RWPE1 (cell line): ENCODE measurements at regions not wholly inside any gene's neighbourhood (a gene's known extent, or its start where the extent isn't known, plus 50 kb on each side); places are given as distances from the start of the nearest gene placed in this dataset.

Experiments used
- CTCF ChIA-PET: fragments of 350-600 bp; sonication (Branson Sonifier 250); formaldehyde crosslinking; extraction: SDS; loops from one replicate; lab custom pipeline; 2021; lab: Yijun Ruan, JAX
- POLR2A ChIA-PET: fragments of 400-600 bp; formaldehyde crosslinking; extraction: SDS; loops from one replicate; lab custom pipeline; 2020; ENCODE audit warnings: antibody characterized with exemption; ENCODE audit not compliant: low non-redundant PET; lab: Yijun Ruan, JAX
- DNase-seq: peaks from one replicate; pipeline ENCODE4 v3.0.0; 2012; ENCODE audit warnings: low spot score
- H3K27ac ChIP-seq: fragments of 450-650 bp; 2 replicates; pipeline ENCODE4 v1.5.1; 2017
- CTCF ChIP-seq: fragments of 450-650 bp; conservative IDR thresholded peaks from 2 replicates; pipeline ENCODE4 v1.5.1; 2017; ENCODE audit warnings: low read depth, mild to moderate bottlenecking

DNA sequence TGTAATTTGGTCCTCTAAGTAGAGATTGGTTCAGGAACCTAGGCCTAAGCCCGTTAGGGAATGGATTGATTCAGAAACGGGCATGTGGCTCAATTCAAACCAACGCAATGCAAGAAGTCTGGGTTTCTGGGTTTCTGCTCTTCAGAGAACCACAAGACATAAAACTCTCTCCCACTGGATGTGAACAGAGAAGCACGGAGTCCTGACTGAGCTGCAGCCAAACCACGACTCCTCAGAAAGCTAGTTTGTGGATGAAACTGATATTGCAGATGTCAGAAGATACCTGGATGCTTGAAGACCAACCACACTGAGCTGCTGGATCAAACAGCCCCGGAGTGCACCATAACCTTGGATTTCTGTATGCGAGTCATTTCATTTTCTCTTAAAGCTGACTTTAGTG is 50.0 kb downstream of the SOD2 start:
- ChIA-PET POLR2A (no interaction called here), CTCF (no interaction called here)
- no peak for DNase-seq
- no peak overlapping the region for H3K27ac ChIP-seq
- no peak for TF ChIP-seq CTCF

GRCh38 chr6:159642481-159642880 is 50.6 kb downstream of the SOD2 start:
- no peak for TF ChIP-seq CTCF
- H3K27ac ChIP-seq: no peak overlapping the region
- ChIA-PET CTCF (no interaction called here), POLR2A (interaction anchor here (0.6 kb wide), 1 partner anchor 166 kb away, joined by 3 read pairs; no protein-coding TSS in a partner anchor)
- no peak for DNase-seq

DNA sequence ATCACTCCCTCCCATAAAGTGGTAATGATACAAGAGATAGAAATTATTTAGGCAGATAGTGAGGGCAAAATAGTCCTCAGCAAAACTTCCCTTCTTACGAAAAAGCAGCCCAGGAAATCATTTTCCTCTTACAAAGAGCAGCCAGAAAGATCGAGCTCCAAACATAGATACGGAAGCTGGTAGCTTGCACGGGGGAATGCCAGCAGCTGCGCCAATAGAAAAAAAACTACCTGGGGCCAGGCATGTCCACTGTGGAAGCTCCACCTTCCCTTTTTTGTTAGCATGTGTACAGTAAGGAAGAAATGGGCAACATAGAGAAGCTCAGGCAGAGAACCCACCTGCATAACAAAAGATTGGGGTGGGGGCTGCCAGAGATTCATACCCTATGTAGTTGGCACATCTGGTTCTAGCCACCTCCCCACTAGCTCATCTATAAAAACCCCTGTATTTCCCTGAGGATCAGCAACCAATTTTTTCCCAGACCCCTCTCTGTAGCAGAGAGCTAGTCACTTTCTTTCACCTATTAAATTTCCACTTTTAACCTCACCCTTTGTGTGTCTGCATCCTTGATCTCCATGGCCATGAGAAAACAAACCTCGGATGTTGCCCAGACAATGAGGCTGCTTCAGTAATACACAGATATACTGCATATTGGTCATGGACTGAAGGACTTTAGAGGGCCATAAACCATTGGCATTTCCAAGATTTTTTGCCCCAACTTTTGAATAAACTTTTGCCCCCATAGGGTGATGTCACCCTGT is 52.1 kb downstream of the SOD2 start:
- CTCF ChIA-PET: interaction anchor here (0.6 kb wide), 1 partner anchor 510 kb away, joined by 3 read pairs; no protein-coding TSS in a partner anchor
- H3K27ac ChIP-seq: no peak overlapping the region
- POLR2A ChIA-PET: no interaction called here
- no peak for TF ChIP-seq CTCF
- DNase-seq: no peak

DNA sequence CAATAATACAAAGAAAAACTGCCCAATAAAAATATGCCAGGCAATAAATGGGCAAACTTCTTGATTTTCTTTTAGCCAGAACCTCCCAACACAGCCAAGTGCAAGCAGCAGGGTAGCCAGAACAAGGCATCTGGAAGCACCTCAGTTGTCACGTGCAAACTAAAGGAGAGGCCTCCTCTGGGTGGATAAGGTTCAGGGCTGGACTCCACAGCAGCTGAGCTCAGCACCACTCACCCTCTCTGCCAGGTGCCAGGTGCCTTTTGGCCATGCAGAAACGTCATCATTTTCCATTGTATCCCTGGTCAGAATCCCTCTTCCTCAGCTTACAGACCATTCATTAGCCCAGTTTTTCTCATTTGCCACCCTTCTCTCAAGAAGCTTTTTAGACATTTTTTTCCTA is 52.7 kb downstream of the SOD2 start:
- DNase-seq: no peak
- TF ChIP-seq CTCF: no peak
- ChIA-PET POLR2A (no interaction called here), CTCF (no interaction called here)
- H3K27ac ChIP-seq: no peak overlapping the region

DNA sequence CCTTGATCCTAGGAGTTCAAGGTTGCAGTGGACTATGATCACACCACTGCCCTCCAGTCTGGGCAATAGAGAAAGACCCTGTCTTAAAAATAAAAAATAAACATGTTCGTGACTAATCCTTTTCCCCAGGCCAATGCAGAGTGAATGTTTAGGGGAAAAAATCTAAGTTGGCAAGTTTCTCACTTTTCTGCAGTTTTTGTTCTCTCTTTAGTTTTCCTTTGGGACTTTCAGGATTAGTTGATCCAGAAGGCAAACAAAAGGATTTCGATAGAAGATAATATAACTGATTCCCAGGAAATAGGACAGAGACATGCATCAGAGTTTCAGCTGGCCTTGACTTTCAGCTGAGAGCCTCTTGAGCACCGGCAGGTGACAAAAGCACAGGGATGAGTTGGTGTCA is 53.3 kb downstream of the SOD2 start:
- DNase-seq: no peak
- ChIA-PET CTCF (no interaction called here), POLR2A (no interaction called here)
- no peak for TF ChIP-seq CTCF
- no peak overlapping the region for H3K27ac ChIP-seq

- POLR2A ChIA-PET: no interaction called here
- H3K27ac ChIP-seq: no peak overlapping the region
- CTCF ChIA-PET: interaction anchor here (0.5 to 1.3 kb wide), 9 partner anchors 11 to 551 kb away, joined by 3 to 6 read pairs (median 3); no protein-coding TSS in a partner anchor
- TF ChIP-seq CTCF: peak; percentile 40
- DNase-seq: peak; percentile 53
These were observed 59.8 kb downstream of the SOD2 start for GRCh38 chr6:159633196-159633595.
